K562 (cell line): ENCODE measurements at regions not wholly inside any gene's neighbourhood (a gene's known extent, or its start where the extent isn't known, plus 50 kb on each side); places are given as distances from the start of the nearest gene placed in this dataset.

Source experiments
- BRF1 ChIP-seq: IDR thresholded peaks from 3 replicates; pipeline ENCODE4 v1.6.1; 2011; ENCODE audit warnings: borderline replicate concordance, mild to moderate bottlenecking; ENCODE audit not compliant: insufficient read length; ENCODE audit errors: extremely low read depth
- C11orf30 ChIP-seq: fragments of 450-650 bp; IDR thresholded peaks from 2 replicates; pipeline ENCODE4 v1.6.1; 2016; ENCODE audit warnings: low read depth, mild to moderate bottlenecking
- CBFA2T2 ChIP-seq: fragments of 450-650 bp; conservative IDR thresholded peaks from 2 replicates; pipeline ENCODE4 v1.6.1; 2017; ENCODE audit warnings: mild to moderate bottlenecking
- FIP1L1 ChIP-seq: fragments of 200-400 bp; formaldehyde crosslinking; IDR thresholded peaks from 2 replicates; pipeline ENCODE4 v1.6.1; 2018; ENCODE audit warnings: mild to moderate bottlenecking, low read depth, low read length; ENCODE audit not compliant: poor library complexity, severe bottlenecking
- FOXJ3 ChIP-seq: sonication (generic); formaldehyde crosslinking; IDR thresholded peaks from 2 replicates; pipeline ENCODE4 v1.4.0; 2020; ENCODE audit warnings: mild to moderate bottlenecking, missing genetic modification reagents
- FOXK1 ChIP-seq: sonication (generic); formaldehyde crosslinking; IDR thresholded peaks from 2 replicates; pipeline ENCODE4 v1.8.0; 2022; ENCODE audit warnings: missing genetic modification reagents, mild to moderate bottlenecking, borderline replicate concordance
- ILF3 ChIP-seq: fragments of 450-650 bp; IDR thresholded peaks from 2 replicates; pipeline ENCODE4 v1.6.1; 2018; ENCODE audit warnings: antibody characterized with exemption, mild to moderate bottlenecking, moderate library complexity, borderline replicate concordance
- MECOM ChIP-seq: fragments of 250-450 bp; sonication (Bioruptor Pico); IDR thresholded peaks from 2 replicates; pipeline ENCODE4 v1.8.0; 2022; ENCODE audit warnings: inconsistent platforms
- MTA2 ChIP-seq: fragments of 450-650 bp; IDR thresholded peaks from 2 replicates; pipeline ENCODE4 v1.6.1; 2016; ENCODE audit warnings: low read depth
- NONO ChIP-seq, 2 experiments: fragments of 200-400 bp in 1 of 2; fragments of 450-650 bp in 1 of 2; formaldehyde crosslinking in 1 of 2; IDR thresholded peaks; 2 replicates each; pipeline ENCODE4 v1.6.1; 2017; ENCODE audit warnings: low read depth in 2 of 2, mild to moderate bottlenecking in 2 of 2, moderate library complexity in 2 of 2, low read length in 1 of 2
- NR2C2 ChIP-seq, 2 experiments: fragments of 200-800 bp in 1 of 2; sonication (Bioruptor generic) in 1 of 2; sonication (generic) in 1 of 2; formaldehyde crosslinking in 1 of 2; IDR thresholded peaks; 2 replicates each; pipeline versions ENCODE4 v1.6.1 to v1.8.0; 2016 to 2022; ENCODE audit warnings: mild to moderate bottlenecking in 1 of 2, missing compliant biosample characterization in 1 of 2, missing genetic modification characterization in 1 of 2, missing genetic modification reagents in 1 of 2
- PURB ChIP-seq: sonication (generic); formaldehyde crosslinking; IDR thresholded peaks from 2 replicates; pipeline ENCODE4 v1.9.0; 2021; ENCODE audit warnings: low read depth, mild to moderate bottlenecking, missing genetic modification reagents
- RBM15 ChIP-seq: fragments of 200-400 bp; formaldehyde crosslinking; IDR thresholded peaks from 2 replicates; pipeline ENCODE4 v1.6.1; 2018; ENCODE audit warnings: mild to moderate bottlenecking, low read length, moderate library complexity; ENCODE audit not compliant: insufficient read depth
- RBM22 ChIP-seq: fragments of 200-400 bp; formaldehyde crosslinking; IDR thresholded peaks from 2 replicates; pipeline ENCODE4 v1.6.1; 2018; ENCODE audit warnings: low read length, low read depth; ENCODE audit not compliant: poor library complexity, severe bottlenecking
- SLC30A9 ChIP-seq: fragments of 250-450 bp; sonication (Bioruptor Pico); IDR thresholded peaks from 2 replicates; pipeline ENCODE4 v1.8.0; 2022; ENCODE audit warnings: mild to moderate bottlenecking, moderate library complexity
- ZNF253 ChIP-seq: fragments of 250-450 bp; sonication (Bioruptor Pico); conservative IDR thresholded peaks from 2 replicates; pipeline ENCODE4 v1.6.1; 2021; ENCODE audit warnings: mild to moderate bottlenecking
- ZNF696 ChIP-seq: fragments of 250-450 bp; sonication (Bioruptor Pico); conservative IDR thresholded peaks from 2 replicates; pipeline ENCODE4 v1.4.0; 2020; ENCODE audit warnings: mild to moderate bottlenecking, moderate library complexity
- ZNF699 ChIP-seq: fragments of 250-450 bp; sonication (Bioruptor Pico); IDR thresholded peaks from 2 replicates; pipeline ENCODE4 v1.8.0; 2021; ENCODE audit warnings: mild to moderate bottlenecking, moderate library complexity; ENCODE audit not compliant: insufficient replicate concordance
- TF ChIP-seq, protein P1 (sequence below): fragments of 450-650 bp; IDR thresholded peaks from 2 replicates; pipeline ENCODE4 v1.6.1; 2017; ENCODE audit warnings: mild to moderate bottlenecking, moderate library complexity
- TF ChIP-seq, protein P2 (sequence below): fragments of 250-450 bp; sonication (Bioruptor Pico); IDR thresholded peaks from 2 replicates; pipeline ENCODE4 v1.5.0; 2020; ENCODE audit warnings: mild to moderate bottlenecking, borderline replicate concordance
- TF ChIP-seq, protein P3 (sequence below): IDR thresholded peaks from 2 replicates; pipeline ENCODE4 v1.6.1; 2016; ENCODE audit warnings: missing genetic modification characterization, missing compliant biosample characterization

DNA sequence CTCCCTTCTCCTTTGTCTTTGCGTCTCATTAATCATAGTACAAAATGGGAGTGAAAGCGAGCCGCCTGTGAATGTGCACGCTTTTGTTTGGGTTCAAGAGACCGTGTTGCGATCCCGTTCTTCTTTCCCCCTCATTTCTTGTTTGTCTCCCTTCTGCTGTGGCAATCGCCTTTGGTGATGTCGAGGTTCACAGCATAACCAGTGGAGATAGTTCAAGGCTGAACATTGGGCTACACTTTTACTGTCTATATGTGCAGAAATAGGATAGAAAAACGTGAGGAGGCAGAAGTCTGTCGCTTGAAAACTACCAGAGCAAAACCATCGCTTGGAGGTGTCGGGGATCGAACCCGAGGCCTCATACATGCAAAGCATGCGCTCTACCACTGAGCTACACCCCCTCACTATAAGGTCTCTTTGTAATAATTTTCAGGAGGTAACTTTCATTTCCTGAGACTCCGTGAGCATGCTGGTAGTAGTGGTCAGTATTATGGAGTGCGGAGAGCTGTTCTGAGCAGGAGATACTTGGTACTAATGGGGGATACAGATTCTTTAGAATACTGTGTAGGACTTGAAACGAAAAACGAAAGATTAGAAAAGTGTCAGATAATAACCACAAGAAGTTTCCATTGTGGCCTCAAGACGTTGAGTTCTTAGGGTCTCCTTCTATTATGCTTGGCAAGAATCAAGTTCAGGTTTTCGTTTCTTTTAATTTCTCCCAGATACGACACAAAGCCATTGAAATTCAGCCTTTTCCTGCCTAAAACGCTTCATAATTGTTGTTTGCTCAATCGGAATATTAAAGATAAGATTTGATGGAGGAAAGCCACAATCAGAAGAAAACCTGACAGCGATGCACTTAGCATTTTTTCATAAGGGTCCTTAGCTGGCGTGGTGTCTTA, 106.6 kb downstream of the TRIM27 start (continued):
- TF ChIP-seq, protein P1, sequence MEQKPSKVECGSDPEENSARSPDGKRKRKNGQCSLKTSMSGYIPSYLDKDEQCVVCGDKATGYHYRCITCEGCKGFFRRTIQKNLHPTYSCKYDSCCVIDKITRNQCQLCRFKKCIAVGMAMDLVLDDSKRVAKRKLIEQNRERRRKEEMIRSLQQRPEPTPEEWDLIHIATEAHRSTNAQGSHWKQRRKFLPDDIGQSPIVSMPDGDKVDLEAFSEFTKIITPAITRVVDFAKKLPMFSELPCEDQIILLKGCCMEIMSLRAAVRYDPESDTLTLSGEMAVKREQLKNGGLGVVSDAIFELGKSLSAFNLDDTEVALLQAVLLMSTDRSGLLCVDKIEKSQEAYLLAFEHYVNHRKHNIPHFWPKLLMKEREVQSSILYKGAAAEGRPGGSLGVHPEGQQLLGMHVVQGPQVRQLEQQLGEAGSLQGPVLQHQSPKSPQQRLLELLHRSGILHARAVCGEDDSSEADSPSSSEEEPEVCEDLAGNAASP: no peak
- no peak for TF ChIP-seq C11orf30
- TF ChIP-seq FOXK1: no peak
- no peak for TF ChIP-seq MTA2
- TF ChIP-seq CBFA2T2: no peak
- no peak for TF ChIP-seq ZNF696 (CRISPR knock-in tag)
- no peak for TF ChIP-seq ILF3
- TF ChIP-seq FOXJ3 (CRISPR knock-in tag): no peak
- TF ChIP-seq NONO (IDR thresholded peaks at IDR 0.05; ENCODE audit: low read depth in 2 of 2, low read length in 1 of 2): peak in 1 of 2 experiments; percentile 51; a peak in 1 of 4 replicates
- no peak for TF ChIP-seq MECOM (CRISPR knock-in tag)
- TF ChIP-seq, protein P2, sequence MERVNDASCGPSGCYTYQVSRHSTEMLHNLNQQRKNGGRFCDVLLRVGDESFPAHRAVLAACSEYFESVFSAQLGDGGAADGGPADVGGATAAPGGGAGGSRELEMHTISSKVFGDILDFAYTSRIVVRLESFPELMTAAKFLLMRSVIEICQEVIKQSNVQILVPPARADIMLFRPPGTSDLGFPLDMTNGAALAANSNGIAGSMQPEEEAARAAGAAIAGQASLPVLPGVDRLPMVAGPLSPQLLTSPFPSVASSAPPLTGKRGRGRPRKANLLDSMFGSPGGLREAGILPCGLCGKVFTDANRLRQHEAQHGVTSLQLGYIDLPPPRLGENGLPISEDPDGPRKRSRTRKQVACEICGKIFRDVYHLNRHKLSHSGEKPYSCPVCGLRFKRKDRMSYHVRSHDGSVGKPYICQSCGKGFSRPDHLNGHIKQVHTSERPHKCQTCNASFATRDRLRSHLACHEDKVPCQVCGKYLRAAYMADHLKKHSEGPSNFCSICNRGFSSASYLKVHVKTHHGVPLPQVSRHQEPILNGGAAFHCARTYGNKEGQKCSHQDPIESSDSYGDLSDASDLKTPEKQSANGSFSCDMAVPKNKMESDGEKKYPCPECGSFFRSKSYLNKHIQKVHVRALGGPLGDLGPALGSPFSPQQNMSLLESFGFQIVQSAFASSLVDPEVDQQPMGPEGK: no peak
- no peak for TF ChIP-seq FIP1L1
- TF ChIP-seq NR2C2 (CRISPR knock-in tag; IDR thresholded peaks at IDR 0.05): no peak
- no peak for TF ChIP-seq NR2C2 (tag; IDR thresholded peaks at IDR 0.05)
- no peak for TF ChIP-seq PURB (CRISPR knock-in tag)
- TF ChIP-seq, protein P3, sequence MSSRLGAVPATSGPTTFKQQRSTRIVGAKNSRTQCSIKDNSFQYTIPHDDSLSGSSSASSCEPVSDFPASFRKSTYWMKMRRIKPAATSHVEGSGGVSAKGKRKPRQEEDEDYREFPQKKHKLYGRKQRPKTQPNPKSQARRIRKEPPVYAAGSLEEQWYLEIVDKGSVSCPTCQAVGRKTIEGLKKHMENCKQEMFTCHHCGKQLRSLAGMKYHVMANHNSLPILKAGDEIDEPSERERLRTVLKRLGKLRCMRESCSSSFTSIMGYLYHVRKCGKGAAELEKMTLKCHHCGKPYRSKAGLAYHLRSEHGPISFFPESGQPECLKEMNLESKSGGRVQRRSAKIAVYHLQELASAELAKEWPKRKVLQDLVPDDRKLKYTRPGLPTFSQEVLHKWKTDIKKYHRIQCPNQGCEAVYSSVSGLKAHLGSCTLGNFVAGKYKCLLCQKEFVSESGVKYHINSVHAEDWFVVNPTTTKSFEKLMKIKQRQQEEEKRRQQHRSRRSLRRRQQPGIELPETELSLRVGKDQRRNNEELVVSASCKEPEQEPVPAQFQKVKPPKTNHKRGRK: no peak
- peak; percentile 54 for TF ChIP-seq BRF1
- TF ChIP-seq ZNF253 (CRISPR knock-in tag): no peak
- no peak for TF ChIP-seq SLC30A9 (CRISPR knock-in tag)
- no peak for TF ChIP-seq RBM15
- peak; percentile 37 for TF ChIP-seq RBM22
- no peak for TF ChIP-seq ZNF699
